SK-MEL-5 (cell line): ENCODE measurements at regions not wholly inside any gene's neighbourhood (a gene's known extent, or its start where the extent isn't known, plus 50 kb on each side); places are given as distances from the start of the nearest gene placed in this dataset.

ENCODE experiments used
- DNase-seq: peaks from one replicate; pipeline ENCODE4 v3.0.0-alpha.2; 2016; ENCODE audit warnings: low read depth, low spot score
- in situ Hi-C: cut with HindIII; loops from 2 replicates; pipeline ENCODE4 v1.10.0; 2016; ENCODE audit warnings: low sequenced_read_pairs, high pct_unique_total_duplicates, low pct_unique_long_range_greater_than_20kb

DNA sequence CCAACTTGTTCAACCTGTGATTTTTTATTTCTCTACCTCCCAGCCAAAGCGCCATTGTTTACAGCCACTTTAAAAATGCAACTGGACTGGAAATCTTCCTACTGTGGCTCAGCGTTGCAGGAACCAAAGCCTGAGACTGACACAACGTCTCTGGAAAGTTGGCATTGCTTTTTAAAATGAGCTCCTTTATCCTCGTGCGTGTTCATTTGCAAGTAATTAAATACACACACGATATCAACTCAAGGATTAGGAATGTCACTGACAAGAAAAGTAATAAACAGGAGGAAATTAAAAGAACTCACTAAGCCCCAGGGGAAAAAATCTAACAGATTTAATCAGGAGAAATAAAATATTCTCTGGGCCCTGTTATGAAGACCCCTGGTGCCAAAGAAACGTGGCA lies 184.6 kb upstream of the IRS2 start:
- in situ Hi-C loops: no loop called here
- no peak for DNase-seq

DNA sequence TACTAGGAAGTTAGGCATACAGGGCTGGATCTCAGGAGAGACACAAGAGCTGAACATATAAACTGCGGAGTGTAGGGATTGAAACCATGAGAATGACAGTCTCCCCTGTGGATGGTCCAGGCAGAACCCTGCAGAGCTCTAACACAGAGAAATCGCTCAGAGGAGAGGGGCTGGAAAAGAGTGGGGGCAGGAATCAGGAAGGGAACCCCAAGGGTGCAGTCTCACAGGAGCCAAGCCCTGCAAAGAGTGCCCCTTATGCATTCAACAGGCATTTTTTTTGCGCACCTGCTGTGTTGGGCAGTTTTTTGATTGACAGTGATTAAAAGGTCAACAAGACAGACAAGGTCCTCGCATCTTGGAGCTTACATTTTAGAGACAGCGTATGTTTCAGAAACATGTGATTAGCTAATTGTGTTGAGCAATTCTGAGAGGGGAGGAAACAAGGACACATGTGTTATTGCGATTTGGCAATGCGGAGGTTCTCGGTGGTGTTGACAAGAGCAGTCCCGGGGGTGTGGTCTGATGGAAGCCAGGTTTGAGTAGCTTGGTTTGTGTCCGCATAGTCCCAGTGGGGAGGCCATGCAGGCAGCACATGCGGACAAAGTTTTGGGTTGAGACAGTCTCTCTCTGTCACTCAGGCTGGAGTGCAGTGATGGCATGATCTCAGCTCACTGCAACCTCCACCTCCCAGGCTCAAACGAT lies 182.6 kb upstream of the IRS2 start:
- no peak for DNase-seq
- in situ Hi-C loops: no loop called here

DNA sequence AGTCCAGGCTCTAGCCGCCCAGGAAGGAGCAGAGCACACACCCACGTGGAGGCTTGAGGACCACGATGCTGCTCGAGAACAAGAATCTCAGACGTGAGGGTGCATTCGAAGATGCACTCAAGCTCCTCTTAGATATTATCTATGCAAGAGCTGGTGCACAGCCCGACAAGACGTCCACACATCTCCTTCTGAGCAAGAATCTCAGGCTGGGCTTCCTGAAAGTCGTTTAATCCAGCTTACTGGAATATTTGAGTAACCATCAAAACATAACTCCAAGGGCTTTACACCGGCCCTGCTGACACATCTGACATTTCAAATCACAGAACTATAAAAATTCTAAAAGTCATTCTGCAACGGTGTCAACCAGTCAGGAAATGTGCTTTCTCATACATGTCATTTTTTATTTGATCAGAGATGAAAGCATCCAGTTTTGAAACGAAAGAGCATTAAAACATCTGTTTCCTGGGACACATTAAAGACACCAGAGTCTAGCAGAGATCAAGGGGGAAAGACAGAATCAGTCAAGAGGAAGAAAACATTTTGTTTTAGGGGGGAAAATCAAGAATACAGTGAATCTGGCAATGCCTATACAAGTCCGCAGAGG lies 177.7 kb upstream of the IRS2 start:
- in situ Hi-C loops: no loop called here
- DNase-seq: no peak

DNA sequence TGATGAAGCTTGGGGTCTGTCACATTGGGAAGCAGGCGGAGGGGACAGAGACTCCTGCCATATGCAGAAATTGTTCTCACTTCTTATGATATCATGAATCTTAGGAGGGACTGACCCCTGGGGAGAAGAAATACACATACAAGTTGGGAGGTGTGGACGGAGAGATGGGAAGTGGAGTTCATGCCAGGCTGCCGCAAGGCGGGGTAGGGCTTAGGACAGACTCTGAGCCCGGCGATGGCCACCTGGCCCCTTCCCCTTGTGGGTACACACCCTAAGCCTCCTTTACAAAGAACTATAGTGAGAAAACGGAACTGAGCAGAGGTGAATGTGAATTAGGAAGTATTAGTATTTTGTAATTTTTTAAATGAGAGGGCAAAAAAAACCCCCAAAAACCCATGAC lies 177.0 kb upstream of the IRS2 start:
- in situ Hi-C loops: no loop called here
- DNase-seq: no peak

- in situ Hi-C loops: no loop called here
- no peak for DNase-seq
Measured at GRCh38 chr13:109959903-109960302, 173.5 kb upstream of the IRS2 start.

GRCh38 chr13:109957875-109958274 lies 171.5 kb upstream of the IRS2 start:
- no peak for DNase-seq
- in situ Hi-C loops: no loop called here

DNA sequence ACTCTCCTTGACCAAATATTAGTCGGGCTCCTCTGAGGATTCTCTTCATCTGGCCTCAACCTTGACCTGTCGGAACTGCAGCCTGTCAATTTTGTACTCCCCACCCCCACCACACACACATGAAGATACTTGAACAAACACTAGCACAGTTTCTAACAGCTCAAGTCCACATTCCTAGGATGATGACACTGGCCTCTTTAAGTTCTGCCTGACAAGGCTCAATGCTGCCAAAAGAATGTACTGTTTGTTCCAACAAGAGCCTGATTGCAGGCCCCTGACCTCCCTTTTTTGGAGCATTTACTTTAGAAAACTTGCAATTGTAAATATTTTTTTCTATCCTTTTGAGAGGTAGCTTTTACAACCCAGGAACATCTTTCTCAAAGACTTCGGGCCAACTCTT lies 169.2 kb upstream of the IRS2 start:
- in situ Hi-C loops: no loop called here
- peak; percentile 73 for DNase-seq

DNA sequence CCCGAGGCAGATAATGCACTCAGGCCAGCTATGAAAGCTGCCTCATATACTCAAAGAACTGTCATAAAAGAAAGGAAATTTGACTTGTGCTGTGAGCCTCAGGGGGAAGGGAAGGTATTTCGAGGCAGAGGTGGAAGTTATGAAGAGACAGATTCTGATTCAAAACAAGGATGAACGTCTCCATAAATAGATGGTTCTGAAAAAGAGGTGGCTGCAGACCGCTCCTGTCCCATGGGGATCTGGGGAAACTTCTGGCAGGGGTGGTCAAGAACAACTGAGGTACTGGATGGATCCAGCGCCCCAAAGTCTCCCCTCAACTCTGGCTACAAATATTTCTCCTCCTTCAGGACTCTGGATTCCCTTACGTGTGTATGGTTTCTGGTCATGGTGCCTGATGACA lies 168.1 kb upstream of the IRS2 start:
- in situ Hi-C loops: no loop called here
- DNase-seq: no peak

GRCh38 chr13:109951491-109951890 lies 165.1 kb upstream of the IRS2 start:
- DNase-seq: no peak
- in situ Hi-C loops: no loop called here

GRCh38 chr13:109949397-109949796 lies 163.0 kb upstream of the IRS2 start:
- in situ Hi-C loops: no loop called here
- no peak for DNase-seq

DNA sequence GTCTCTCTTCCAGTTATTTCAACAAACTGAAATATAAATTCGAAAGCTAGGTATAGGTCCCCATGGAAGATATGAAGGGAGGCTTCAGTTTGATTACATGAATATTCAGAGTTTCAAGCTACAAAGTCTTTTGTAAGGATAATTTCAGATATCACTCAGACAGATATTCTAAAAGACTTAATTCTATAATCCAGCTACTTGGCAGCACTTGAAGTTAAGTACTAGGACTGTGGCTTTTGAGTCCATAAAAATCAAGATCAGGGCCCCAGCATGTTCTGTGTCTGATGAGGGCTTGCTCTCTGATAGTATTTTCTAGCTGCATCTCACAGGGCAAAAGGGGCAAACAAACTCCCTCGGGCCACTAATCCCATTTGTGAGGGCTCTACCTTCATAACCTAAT lies 160.6 kb upstream of the IRS2 start:
- no peak for DNase-seq
- in situ Hi-C loops: no loop called here

DNA sequence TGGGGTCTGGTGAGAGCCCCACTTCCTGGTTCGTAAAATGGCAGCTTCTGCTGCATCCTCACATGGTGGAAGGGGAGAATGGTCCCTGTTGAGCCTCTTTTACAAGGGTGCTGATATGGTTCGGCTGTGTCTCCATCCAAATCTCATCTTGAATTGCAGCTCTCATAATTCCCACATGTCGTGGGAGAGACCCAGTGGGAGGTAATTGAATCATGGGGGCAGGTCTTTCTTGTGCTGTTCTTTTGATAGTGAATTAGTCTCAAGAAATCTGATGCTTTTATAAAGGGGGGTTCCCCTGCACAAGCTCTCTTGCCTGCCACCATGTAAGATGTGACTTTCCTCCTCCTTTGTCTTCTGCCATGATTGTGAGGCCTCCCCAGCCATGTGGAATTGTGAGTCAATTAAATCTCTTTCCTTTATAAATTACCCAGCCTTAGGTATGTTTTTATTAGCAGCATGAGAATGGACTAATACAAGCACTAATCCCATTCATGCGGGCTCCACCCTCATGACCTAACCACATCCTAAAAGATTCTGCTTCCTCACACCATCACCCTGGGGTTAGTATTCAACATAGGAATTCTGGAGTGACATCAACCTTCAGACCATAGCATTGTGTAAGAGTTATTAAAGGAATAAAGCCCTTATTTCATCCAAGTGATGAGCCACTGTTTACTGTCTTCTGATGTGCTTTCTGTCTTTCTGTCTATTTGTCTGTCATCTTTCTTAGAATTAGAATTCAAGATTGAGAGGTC lies 159.0 kb upstream of the IRS2 start:
- in situ Hi-C loops: no loop called here
- peak; percentile 98 for DNase-seq

- in situ Hi-C loops: no loop called here
- DNase-seq: no peak
Measured at GRCh38 chr13:109941951-109942350, 155.6 kb upstream of the IRS2 start.

- DNase-seq: no peak
- in situ Hi-C loops: no loop called here
Measured at GRCh38 chr13:109941221-109941620, 154.8 kb upstream of the IRS2 start.

DNA sequence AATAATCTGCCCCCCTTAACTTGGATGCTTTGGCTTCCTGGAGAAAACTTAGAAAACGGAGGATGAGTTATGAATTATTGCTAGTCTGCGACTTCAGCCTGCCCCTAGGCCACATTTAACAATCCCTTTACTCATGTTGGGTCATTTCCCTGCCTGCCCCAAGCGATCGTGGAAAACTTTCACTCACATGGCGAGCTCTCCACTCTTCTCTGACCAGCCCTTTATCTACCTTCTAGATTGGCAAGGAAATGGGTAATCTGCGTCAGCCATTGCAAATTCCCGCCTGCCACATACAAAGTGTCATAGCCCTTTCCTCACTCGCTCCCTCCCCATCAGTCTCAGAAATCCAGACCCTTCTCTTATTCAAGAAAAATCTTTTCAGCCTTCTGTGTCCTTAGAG lies 154.3 kb upstream of the IRS2 start:
- in situ Hi-C loops: no loop called here
- no peak for DNase-seq

DNA sequence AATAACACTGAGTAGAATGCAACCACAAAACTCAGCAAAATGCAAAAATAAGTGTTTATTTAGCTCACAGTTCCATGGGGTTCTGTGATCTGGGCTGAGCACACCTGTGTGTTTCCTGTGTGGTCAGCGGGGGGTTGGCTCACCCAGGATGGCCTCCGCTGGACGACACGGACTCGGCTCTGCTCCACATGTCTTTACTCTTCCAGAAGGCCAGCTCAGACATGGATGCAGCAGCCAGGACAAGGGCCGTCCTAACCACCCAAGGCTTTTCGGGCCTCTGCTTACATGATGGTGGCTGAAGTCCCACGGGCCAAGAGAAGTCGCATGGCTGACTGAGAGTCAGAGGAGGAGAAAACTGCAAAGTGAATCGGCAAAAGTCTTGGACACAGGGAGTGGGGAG lies 153.5 kb upstream of the IRS2 start:
- DNase-seq: no peak
- in situ Hi-C loops: no loop called here

DNA sequence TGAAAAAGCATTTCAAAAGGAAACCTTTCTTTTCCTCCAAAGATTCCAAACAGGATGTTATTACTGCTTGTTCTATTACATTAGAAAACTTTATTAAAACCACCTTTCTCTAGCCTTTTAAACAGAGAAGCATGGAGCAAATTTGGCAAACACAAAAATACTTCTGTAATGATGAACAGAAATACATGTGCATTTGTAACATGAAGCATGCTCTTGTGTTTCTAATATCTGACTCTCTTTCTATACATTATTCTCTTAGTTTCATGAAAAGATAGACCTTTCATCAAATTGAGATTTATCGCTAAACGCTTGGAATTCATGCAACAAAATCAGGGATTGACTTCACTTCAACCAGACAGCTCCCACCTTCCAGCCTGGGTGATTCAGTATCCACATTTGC lies 152.8 kb upstream of the IRS2 start:
- no peak for DNase-seq
- in situ Hi-C loops: no loop called here

DNA sequence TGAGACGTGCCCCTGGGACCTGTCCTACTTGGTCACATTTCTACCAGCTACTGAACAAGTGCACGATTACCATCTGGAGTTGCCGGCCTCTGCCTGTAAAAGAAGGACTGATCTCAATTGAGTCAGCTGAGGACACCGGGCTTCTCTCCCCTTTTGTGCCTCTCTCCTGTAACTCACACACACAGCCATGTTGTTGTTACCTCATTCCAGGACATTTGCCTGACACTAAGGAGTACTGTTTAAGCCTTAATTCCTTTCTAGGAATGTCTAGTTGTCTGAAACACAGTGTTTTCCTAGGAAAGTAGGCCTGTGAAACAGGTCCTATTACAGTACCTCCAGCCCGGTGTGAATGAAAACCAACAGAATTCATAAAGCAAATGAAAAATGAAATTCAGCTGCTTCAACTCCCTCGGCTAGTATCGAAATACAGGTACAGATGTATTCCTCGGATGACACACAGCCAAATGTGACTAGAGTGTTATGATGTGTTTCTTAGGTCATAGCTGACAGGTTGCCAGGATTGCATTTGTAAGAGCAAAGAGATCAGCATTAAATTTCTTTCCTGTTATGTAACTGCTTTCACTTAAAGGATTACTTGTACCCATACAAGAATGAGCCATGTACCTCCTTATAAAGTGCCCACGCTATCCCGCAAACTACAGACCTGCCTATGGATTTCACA lies 152.0 kb upstream of the IRS2 start:
- DNase-seq: no peak
- in situ Hi-C loops: no loop called here
